T1000 (cell line): ENCODE measurements at regions not wholly inside any gene's neighbourhood (a gene's known extent, or its start where the extent isn't known, plus 50 kb on each side); places are given as distances from the start of the nearest gene placed in this dataset.
"Not testable (repeated sequence)": the region's sequence is repeated elsewhere in the genome, so short reads cannot be mapped to it uniquely, and the experiment has no call there.

Experiments used
- DNase-seq: peaks from one replicate; lab custom pipeline; 2025; ENCODE audit warnings: mixed read lengths; lab: John Stamatoyannopoulos, UW

- no peak for DNase-seq
Observed at GRCh38 chr5:68115584-68115983, 100.0 kb upstream of the PIK3R1 start.

GRCh38 chr5:68114378-68115040 lies 101.0 kb upstream of the PIK3R1 start:
- no peak for DNase-seq

DNA sequence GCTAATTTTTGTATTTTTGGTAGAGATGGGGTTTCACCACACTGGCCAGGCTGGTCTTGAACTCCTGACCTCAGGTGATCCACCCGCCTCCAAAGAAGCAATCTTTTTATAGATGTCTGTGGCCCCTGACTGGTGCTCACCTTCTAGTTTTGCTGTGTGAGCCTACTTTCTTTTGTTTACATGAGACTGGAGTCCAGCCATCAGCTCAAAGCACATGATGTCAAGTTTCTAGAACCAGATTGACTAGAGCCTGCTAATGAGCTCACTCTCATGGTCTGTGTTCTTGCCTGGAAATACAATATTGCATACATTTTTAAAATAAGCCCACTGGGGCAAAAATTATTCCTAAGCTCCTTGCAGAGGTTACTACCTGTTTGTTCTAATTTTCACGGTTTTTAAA lies 102.9 kb upstream of the PIK3R1 start:
- no peak for DNase-seq

DNA sequence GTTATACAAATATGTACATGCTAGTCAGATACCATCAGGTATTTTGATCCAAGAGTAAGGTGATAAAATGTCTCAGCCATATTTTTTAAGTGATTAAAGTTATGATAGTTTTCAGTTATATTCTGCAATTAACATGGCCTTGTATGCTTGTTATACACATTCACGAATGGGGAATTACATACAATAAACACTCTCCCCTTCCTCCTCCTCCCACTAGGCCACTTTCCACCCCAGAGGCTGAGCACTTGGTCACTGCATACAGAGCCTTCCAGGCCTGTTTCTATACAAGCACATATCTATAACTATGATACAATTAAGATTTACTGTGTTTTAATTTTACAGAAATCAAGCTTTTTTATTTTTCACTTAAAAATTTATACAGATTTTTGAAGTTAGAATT lies 104.7 kb upstream of the PIK3R1 start:
- no peak for DNase-seq

DNA sequence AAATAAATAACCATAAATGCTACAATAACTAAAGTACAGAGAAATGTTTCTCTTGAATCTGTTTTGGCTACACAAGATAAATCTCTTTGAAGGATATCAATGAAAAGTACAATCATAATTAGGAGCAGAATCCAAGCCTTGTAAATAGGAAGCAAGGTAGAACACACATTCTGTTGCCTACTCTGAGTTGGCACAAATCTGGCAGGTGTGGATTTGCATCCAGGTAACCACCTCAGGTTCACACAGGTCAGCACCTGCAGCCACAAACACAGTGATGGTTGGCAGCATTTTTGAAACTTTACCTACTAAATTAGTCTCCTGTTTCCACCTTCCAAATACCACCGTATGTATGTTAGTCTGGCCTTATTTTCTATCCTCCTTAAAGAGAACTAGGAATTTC lies 105.3 kb upstream of the PIK3R1 start:
- DNase-seq, result no peak

- not testable (repeated sequence) for DNase-seq
Observed at GRCh38 chr5:68104217-68104616, 111.3 kb upstream of the PIK3R1 start.

DNA sequence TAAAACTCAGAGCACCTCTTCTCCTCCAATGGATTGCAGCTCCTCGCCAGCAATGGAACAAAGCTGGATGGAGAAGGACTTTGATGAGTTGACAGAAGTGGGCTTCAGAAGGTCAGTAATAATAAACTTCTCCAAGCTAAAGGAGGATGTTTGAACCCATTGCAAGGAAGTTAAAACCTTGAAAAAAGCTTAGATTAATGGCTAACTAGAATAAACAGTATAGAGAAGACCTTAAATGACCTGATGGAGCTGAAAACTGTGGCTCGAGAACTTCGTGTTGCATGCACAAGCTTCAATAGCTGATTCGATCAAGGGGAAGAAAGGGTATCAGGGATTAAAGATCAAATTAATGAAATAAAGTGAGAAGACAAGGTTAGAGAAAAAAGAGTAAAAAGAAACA lies 112.3 kb upstream of the PIK3R1 start:
- not testable (repeated sequence) for DNase-seq

DNA sequence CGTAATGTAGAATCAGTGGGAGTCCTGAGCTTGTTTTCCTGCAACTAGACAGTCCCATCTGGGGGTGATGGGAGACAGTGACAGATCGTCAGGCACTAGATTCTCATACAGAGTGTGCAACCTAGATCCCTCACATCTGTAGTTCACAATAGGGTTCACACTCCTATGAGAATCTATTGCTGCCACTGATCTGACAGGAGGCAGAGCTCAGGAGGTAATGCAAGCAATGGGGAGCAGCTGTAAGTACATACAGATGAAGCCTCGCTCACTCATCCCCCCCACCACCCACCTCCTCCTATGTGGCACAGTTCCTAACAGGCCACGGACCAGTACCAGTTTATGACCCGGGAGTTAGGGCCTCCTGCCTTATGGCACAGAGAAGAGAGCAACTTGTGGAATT lies 116.2 kb upstream of the PIK3R1 start:
- DNase-seq, result no peak

- DNase-seq, result no peak
Observed at GRCh38 chr5:68093455-68094159, 121.9 kb upstream of the PIK3R1 start.

DNA sequence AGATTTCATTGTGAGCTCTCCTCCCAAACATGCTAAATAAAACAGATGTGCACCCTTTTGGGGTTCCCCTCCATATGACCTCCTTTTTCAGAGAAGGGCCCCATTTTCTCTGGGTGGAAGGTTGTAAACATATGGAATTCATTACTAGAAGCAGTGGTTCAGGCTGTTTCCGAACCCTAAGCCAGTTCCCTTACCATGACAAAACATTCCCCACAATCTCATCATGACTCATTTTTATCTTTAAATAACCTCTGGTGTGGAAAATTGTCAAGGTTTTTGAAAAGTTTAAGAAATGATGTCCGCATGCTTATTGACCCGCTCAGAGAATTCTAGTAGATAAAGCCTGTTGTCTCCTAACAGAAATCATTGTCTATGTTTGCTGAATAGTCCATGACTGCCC lies 127.3 kb upstream of the PIK3R1 start:
- no peak for DNase-seq

GRCh38 chr5:68087866-68088265 lies 127.7 kb upstream of the PIK3R1 start:
- no peak for DNase-seq

GRCh38 chr5:68086857-68087256 lies 128.7 kb upstream of the PIK3R1 start:
- no peak for DNase-seq

DNA sequence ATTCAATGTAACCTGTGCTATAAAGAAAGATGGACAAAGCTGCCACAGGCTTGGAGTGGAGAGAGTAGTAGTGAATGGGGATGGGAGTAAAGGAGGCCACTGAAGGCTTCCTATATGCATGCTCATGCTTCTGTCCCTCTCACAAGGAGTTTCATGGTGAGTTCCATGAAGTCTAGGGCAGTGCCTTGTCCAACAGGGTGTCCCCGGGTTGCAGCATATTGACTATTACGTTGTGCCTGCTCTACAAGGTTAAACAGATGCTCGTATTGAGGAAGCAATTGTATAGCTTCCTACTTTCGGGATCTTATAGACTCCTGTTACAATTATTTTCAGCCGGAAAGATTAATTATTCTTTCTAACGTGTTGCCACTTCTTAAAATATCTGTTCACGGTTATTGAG lies 129.1 kb upstream of the PIK3R1 start:
- no peak for DNase-seq

- DNase-seq, result no peak
Observed at GRCh38 chr5:68084396-68084795, 131.2 kb upstream of the PIK3R1 start.

DNA sequence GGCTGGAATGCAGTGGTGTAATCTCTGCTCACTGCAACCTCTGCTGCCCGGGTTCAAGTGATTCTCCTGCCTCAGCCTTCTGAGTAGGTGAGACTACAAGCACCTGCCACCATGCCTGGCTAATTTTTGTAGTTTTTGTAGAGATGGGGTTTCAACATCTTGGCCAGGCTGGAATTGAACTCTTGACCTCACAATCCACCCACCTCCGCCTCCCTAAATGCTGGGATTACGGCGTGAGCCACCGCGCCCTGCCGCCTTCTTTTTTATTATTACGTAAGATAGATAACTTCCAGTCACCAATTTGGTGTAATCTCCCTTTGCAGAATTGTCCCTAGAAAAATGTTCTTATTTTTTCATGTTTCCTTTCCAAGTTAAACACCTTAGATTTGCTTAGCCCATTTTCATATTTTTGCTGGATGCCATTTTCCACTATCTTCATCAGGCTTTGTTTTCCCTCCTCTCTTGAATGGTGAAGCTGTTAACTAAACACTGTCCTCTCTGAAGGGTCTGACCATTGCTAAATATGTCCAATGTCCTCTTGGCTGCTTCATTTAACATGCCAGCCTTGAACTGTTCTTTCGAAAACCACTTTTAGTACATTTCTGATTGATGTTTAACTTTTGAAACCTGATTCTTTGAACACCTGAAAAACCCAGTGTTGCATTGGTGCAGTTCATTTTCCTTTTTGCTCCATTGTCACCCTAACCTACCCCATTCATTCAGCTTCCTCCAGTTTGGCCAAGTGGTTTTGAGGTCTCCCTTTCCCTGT lies 135.1 kb upstream of the PIK3R1 start:
- no peak for DNase-seq

DNA sequence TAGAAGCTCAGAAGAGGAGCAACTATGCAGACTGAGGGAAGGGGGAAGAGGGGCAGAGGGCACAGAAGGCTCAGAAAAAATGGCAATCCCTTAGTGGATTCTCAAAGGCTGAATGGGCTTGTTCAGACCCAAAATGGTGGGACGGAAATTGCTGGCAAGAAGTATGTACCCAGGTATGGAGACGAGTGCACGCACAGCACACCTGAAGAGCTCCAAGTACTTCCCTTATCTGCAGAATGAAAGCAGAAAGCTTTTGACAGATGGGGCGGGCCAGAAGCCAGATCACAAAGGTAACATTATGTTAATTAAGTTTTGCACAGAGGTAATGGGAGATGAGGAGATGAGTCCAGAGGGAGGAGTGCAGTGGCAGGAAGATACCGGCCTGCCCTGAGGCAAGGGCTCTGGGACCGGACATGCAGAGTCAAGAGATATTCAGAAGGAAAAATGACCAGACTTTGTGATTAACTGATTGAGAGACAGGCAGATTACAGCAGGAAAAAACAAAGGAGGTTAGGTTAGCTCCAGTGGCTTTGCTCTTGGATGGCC lies 138.1 kb upstream of the PIK3R1 start:
- no peak for DNase-seq

- DNase-seq, result no peak
Observed at GRCh38 chr5:68074633-68075032, 140.9 kb upstream of the PIK3R1 start.

DNA sequence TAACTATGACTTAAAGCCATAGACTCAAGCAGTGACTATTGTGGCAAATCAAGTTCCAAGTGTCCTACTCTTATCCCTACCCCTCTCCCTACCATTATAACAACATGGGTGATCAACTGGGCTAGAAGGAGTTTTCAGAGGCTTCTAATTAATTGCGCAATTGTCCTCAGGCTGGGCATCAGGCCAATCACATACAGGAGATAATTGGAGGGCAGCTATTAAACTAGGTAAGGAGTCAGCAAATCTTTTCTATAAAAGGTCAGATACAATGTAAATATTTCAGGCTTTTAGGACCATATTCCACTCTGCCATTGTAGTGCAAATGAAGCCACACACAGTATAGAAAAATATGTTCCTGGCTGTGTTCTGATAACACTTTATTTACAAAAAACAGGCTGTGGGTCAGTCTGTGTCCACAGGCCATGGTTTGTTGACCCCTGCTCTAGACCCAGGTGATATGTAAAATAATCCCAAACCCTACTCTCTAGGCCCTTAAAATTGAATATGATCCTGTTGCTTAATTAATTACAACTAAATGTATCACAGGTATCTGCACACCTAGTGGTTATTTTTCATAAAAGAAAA lies 141.4 kb upstream of the PIK3R1 start:
- no peak for DNase-seq

DNA sequence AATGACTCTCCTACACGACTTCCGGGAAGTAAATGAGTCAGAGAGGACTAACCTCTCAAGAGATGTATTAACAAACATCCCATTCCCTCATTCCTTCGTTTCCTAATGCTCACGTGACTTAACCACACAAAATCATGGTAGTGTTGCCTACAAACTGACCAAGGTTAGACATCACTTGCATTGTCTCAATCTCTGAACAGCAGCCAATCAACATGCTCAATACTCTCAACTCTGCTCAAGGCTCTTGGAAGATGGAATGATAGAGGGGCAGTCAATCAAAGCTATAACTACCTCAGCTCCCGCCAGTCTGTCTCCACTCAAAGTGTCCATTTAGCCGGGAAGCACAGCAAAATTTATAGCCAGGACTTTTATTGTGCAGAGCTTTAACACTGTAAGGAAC lies 143.8 kb upstream of the PIK3R1 start:
- DNase-seq, result no peak

- DNase-seq, result no peak
Observed at GRCh38 chr5:68071282-68071632, 144.3 kb upstream of the PIK3R1 start.

- no peak for DNase-seq
Observed at GRCh38 chr5:68070591-68071281, 144.8 kb upstream of the PIK3R1 start.
